HUES64 (cell line): ENCODE measurements at regions not wholly inside any gene's neighbourhood (a gene's known extent, or its start where the extent isn't known, plus 50 kb on each side); places are given as distances from the start of the nearest gene placed in this dataset.

ENCODE experiments used
- H3K27ac ChIP-seq: 2 replicates; pipeline ENCODE4 v1.7.0; 2013; ENCODE audit warnings: low read depth, low read length, inconsistent platforms
- H3K27me3 ChIP-seq: 2 replicates; pipeline ENCODE4 v1.6.1; 2013; ENCODE audit warnings: mild to moderate bottlenecking, low read length; ENCODE audit not compliant: insufficient read depth
- H3K36me3 ChIP-seq: 2 replicates; pipeline ENCODE4 v1.6.1; 2013; ENCODE audit warnings: mild to moderate bottlenecking, low read length; ENCODE audit not compliant: insufficient read depth
- H3K4me1 ChIP-seq: 2 replicates; pipeline ENCODE4 v1.6.1; 2013; ENCODE audit warnings: mild to moderate bottlenecking, low read length, moderate library complexity; ENCODE audit not compliant: insufficient read depth
- H3K4me3 ChIP-seq: 2 replicates; pipeline ENCODE4 v1.5.1; 2013; ENCODE audit warnings: mild to moderate bottlenecking, low read length, moderate library complexity
- H3K9ac ChIP-seq: 2 replicates; pipeline ENCODE4 v1.6.1; 2013; ENCODE audit warnings: mild to moderate bottlenecking, low read depth, low read length
- H3K9me3 ChIP-seq: 2 replicates; pipeline ENCODE4 v1.6.1; 2013; ENCODE audit warnings: low read depth, low read length; ENCODE audit not compliant: insufficient read depth
- WGBS: fragments of 150-250, 120-280 bp; methylation state at CpG from one replicate; pipeline ENCODE4 v1.1.7; 2013; ENCODE audit warnings: missing lambda C conversion rate; 5-methylcytosine and 5-hydroxymethylcytosine counted together

DNA sequence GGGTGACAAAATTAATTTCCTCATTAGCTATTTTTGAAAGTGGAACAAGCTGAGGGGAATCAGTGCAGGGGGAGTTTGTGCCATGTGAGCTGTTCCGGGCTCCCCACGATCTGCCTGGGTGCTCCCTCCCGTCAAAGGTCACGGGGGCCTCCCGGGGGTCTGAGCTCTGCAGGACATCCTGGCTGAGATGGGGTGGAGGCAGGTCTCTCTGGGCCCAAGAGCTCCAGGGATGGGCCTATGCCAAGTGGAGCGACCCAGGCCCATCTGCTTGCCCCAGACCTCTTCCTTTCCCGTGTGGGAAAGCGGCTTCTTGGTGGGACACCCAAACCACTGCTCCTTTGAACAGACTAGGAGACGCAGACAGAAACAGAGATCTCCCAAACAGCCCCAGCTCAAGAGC, 143.3 kb upstream of the ID2 start:
- H3K27me3 ChIP-seq = no peaks in the 10 kb centered on the region
- no peaks in the 10 kb centered on the region for H3K36me3 ChIP-seq
- H3K9ac ChIP-seq = no peak overlapping the region
- 95% methylated on average over 9 of the region's 9 CpGs for WGBS
- no peak overlapping the region for H3K27ac ChIP-seq
- H3K4me3 ChIP-seq = no peak overlapping the region
- H3K4me1 ChIP-seq = peaks cover 4% of the 10 kb centered on the region; the same call in 1 of the 2 replicates
- H3K9me3 ChIP-seq = no peaks in the 10 kb centered on the region

DNA sequence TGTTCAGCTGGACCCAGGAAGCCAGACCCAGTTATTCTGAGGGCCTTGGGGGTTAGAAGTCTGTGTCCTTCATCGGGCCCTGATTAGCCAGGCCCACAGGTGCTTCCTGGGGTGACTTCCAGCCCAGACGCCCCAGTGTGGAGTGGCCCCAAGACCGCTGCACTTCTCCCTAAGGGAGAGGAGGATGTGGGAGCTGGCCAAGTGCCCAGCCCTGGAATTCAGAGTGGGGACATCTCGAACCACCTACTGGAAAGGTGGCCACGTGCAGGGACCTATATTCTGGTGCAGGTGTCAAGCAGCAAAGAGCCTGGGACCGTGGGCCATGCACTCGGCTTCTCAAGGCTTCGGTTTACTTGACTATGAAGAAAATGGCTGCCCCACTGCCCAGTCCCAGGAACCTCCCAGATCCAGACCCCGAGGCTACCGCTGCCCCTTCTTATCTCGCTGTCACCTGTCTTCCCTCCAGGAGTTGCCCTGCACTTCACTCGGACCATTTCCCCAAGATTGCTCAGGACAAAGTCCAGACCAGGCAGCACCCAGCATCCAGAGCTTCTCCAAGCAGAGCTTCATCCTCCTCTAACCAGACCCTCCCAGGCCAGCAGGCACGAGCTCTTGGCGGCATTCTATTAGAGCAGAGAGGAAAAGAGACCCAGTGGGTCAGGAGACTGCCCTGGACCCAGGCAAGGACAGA, 142.8 kb upstream of the ID2 start:
- H3K9me3 ChIP-seq = no peaks in the 10 kb centered on the region
- H3K9ac ChIP-seq = no peak overlapping the region
- WGBS = 95% methylated on average over 14 of the region's 14 CpGs
- peaks cover 4% of the 10 kb centered on the region; the same call in 1 of the 2 replicates for H3K4me1 ChIP-seq
- no peaks in the 10 kb centered on the region for H3K27me3 ChIP-seq
- no peaks in the 10 kb centered on the region for H3K36me3 ChIP-seq
- H3K27ac ChIP-seq = no peak overlapping the region
- H3K4me3 ChIP-seq = no peak overlapping the region

DNA sequence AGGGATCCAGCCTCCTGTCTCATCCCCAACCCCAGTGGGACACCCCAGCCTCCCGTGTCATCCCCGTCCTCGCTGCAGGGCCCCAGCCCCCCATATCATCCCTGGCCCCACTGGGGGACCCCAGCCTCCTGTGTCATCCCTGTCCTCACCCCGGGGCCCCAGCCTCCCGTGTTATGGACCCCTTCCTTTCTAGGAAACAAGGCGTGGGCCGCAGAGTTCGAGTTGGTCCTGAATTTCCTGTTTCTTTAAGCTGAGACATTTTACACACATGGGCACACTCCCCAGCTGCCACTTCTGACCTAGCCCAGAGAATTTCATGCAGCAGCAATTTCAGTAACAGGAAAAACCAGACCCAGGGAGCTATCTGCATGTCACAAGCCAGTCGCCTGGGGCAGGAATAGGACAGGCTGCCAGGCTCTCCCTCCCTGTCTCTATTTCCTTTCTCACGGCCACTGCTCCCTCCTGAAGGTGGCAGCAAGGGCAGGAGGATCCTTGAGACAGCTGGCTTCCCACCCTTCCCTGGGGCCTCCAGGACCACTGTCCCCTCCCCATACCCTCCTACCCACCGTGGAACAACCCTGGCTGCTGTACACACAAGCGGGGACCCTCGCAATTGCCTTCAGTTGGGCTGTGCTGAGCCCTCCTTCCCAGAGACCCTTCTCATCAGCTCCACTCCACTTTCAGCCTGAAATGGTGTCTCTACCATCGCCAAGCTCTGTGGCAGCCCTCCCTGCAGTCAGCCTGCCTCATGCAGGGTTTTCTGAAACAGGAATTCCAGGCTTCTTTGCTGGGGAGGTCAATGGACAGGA, 141.9 kb upstream of the ID2 start:
- Histone ChIP-seq H3K36me3 (no peaks in the 10 kb centered on the region), H3K9ac (no peak overlapping the region), H3K27ac (no peak overlapping the region), H3K9me3 (no peaks in the 10 kb centered on the region), H3K4me3 (no peak overlapping the region), H3K4me1 (peaks cover 4% of the 10 kb centered on the region; the same call in 1 of the 2 replicates), H3K27me3 (no peaks in the 10 kb centered on the region)
- 90% methylated on average over 14 of the region's 14 CpGs for WGBS

DNA sequence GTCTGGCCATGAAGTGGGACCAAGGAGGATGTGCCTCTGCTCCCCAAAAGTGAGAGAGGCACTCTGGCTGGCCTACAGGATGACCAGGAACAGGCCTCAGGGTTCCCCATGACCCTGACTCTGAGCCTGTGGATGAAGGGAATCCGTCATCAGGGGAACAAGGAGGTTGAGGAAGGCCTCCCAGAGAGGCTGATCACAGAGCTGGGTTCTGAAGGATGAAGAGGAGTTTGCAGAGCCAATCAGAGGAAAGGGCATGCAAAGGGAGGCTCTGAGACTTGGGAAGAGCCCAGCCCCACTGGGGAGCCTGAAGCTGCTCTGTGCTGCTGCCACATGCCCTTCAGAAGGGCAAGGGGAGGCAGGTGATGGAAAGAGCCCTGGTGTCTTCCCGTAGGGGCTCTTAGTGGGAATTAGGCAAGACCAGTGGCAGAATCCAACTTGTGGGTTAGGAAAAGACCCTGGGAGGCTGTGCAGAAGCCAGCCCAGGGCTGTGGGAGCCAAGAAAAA, 141.3 kb upstream of the ID2 start:
- Histone ChIP-seq H3K27ac (no peak overlapping the region), H3K9me3 (no peaks in the 10 kb centered on the region), H3K9ac (no peak overlapping the region), H3K27me3 (no peaks in the 10 kb centered on the region), H3K4me3 (no peak overlapping the region), H3K36me3 (no peaks in the 10 kb centered on the region), H3K4me1 (peaks cover 4% of the 10 kb centered on the region; the same call in 1 of the 2 replicates)
- WGBS = 82% methylated on average over 2 of the region's 2 CpGs

DNA sequence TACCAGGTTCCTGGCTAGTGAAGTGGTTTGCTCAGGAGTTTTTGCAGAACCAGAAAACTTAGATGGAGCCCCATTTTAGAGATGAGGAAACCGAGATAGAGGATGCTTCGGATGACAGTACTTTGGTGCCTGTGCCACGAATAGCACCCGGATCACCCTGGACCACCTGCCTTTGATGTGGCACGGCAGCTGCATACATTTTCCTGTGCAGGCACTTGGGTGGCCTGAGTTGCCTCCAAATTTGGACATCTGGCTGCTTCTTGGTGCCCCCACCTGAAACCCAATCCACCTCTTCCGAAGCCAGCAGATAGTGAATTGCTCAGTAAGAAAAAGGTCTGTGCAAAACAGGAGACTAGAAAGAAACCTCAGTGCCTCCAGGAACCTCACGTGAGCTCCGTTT, 140.6 kb upstream of the ID2 start:
- H3K9ac ChIP-seq = no peak overlapping the region
- H3K4me3 ChIP-seq = no peak overlapping the region
- 93% methylated on average over 8 of the region's 8 CpGs for WGBS
- H3K4me1 ChIP-seq = no peaks in the 10 kb centered on the region
- no peaks in the 10 kb centered on the region for H3K9me3 ChIP-seq
- H3K27ac ChIP-seq = no peak overlapping the region
- H3K36me3 ChIP-seq = no peaks in the 10 kb centered on the region
- no peaks in the 10 kb centered on the region for H3K27me3 ChIP-seq

DNA sequence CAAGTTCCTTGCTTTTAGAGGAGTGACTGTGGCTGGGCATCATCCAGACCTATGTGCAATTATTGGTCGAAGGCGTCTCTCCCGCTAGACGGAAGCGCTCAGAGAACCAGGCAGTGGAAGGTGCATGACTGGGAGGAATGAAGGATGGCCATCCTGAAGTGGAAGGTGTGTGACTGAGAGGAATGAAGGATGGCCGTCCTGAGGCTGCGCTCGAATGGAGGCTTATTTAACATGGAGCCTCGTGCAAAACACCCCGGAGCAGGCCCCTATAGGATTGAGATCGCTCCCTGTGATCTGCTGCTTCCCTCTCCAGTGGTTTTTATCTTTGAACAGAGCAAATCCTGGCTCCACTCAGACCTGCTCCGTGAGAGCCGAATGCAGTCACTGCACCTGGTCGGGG, 140.2 kb upstream of the ID2 start:
- no peaks in the 10 kb centered on the region for H3K4me1 ChIP-seq
- H3K4me3 ChIP-seq = no peak overlapping the region
- H3K27me3 ChIP-seq = no peaks in the 10 kb centered on the region
- no peaks in the 10 kb centered on the region for H3K9me3 ChIP-seq
- no peak overlapping the region for H3K9ac ChIP-seq
- no peak overlapping the region for H3K27ac ChIP-seq
- WGBS = 94% methylated on average over 14 of the region's 14 CpGs
- H3K36me3 ChIP-seq = no peaks in the 10 kb centered on the region

DNA sequence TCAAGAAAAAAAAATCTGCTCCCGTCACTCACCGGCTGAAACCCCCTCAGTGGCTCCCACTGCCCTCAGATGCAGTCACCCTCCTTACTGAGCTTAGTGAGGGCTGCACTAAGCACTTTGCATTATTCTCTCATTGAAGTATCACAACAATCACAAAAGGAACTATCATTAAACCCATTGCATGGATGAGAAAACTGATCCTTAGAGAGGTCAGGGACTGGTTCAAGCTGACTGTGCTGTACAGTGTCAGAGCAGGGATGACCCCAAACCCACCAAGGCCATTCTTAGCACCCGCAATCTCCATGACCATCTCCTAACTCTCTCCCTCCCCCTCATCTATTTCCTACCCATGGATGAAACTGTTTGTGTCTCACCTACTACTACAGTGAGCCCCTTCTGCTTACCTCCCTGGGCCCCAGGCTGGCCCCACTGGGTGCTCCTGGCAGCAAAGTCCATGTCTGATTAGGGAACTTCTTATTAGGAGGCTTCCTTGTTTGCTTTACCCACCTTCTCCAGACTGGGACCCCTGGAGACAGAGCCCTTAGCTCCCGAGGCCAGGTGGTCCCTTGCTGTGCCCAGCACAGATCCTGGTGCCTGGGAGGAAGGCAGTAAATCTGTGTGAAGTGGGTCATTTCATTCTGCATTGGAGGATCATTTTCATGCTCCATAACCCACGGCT, 139.3 kb upstream of the ID2 start:
- Histone ChIP-seq H3K27ac (no peak overlapping the region), H3K4me1 (no peaks in the 10 kb centered on the region), H3K9me3 (no peaks in the 10 kb centered on the region), H3K27me3 (no peaks in the 10 kb centered on the region), H3K36me3 (no peaks in the 10 kb centered on the region), H3K9ac (no peak overlapping the region), H3K4me3 (no peak overlapping the region)
- 95% methylated on average over 4 of the region's 5 CpGs for WGBS

DNA sequence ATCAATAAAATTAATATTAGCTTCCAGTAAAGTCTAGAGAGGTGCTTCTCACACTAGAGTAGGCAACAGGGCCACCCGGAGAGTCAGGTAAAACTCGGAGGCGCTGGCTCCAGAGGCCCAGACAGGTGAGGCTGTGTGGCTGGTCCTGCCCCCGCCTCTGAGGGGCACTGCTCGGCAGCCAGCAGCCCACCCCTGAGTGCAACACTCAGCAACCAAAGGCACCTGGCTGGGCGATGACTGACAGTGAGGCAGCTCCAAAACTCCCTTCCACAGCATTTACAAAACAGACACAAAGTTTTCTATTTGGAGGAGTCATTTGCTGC, 138.8 kb upstream of the ID2 start:
- H3K9me3 ChIP-seq = no peaks in the 10 kb centered on the region
- no peak overlapping the region for H3K27ac ChIP-seq
- no peak overlapping the region for H3K4me3 ChIP-seq
- 93% methylated on average over 6 of the region's 6 CpGs for WGBS
- H3K4me1 ChIP-seq = no peaks in the 10 kb centered on the region
- H3K36me3 ChIP-seq = no peaks in the 10 kb centered on the region
- no peaks in the 10 kb centered on the region for H3K27me3 ChIP-seq
- H3K9ac ChIP-seq = no peak overlapping the region

DNA sequence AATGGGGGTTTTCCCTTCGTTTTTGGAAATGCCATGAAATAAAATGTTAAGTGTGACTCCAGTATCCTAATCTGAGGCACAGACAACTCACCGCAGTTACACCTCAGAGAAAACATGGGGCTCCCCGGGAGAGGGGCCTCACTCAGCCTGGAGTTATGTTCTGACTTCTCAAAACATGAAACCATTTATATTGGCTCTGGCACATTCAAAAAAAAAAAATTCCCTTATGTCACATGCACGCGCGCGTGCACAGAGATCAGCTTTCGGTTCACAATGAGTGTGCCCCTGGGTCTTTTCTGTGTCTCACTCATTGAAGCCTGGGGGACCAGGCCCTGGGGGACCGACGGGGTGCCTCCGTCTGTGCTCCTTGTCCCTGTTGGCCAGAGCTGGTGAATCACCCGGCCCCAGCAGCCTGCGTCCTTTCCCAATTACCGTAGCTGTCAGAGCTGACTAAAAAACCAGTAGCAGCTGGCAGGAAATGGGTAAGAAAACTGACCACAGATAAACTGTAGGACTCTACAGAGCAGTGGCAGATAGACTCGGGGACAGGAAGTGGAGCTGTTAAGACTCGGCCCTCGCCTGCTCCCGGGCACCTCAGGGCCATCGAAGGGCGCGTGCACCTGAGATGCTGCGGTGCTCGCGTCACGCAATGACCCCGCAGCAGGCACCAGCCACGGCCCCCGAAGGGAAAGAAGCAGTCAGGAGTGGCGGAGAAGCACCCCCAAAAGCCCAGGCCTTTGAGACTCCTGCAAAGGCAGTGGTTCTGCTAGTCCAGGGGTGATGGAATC, 138.3 kb upstream of the ID2 start:
- Histone ChIP-seq H3K27ac (no peak overlapping the region), H3K36me3 (no peaks in the 10 kb centered on the region), H3K9me3 (no peaks in the 10 kb centered on the region), H3K4me1 (no peaks in the 10 kb centered on the region), H3K9ac (no peak overlapping the region), H3K4me3 (no peak overlapping the region), H3K27me3 (no peaks in the 10 kb centered on the region)
- 94% methylated on average over 29 of the region's 29 CpGs for WGBS

DNA sequence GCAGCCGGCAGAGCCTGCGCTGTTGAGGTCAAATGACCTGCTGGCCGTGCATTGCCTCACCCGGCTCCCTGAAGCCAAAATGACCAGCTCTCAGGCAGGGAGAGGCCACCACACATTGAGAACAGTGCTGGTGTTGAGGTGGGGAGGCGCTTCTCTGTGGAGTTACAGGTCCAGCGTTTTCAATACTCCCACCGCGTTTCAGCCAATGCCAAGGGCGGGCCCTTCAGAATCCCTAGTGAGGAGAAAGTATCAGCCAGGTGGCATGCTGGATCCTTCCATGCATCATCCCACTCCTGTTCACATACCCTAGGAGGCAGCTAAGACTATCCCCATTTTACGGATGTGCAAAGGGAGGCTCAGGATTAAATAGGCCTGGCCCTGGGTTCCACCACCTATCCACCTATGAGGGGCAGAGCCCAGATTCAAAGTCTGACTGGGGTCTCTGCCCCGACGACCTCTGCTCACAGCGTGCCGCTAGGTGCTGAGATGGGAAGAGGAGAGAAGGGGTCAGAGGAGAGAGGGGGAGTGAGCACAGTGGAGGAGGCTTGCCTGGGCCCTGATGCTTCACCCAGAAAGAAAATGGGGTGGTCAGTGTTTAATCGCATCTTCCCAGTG, 137.6 kb upstream of the ID2 start:
- no peaks in the 10 kb centered on the region for H3K27me3 ChIP-seq
- 87% methylated on average over 15 of the region's 15 CpGs for WGBS
- H3K9me3 ChIP-seq = no peaks in the 10 kb centered on the region
- H3K36me3 ChIP-seq = no peaks in the 10 kb centered on the region
- no peak overlapping the region for H3K27ac ChIP-seq
- no peaks in the 10 kb centered on the region for H3K4me1 ChIP-seq
- no peak overlapping the region for H3K9ac ChIP-seq
- H3K4me3 ChIP-seq = no peak overlapping the region
